Activated naive CD4-positive, alpha-beta T cell treated with anti-CD3 and anti-CD28 coated beads, Interleukin-2, amount 10 ng/mL, durations not matched to agents 7 days and 5 days (primary cell): ENCODE measurements at regions not wholly inside any gene's neighbourhood (a gene's known extent, or its start where the extent isn't known, plus 50 kb on each side); places are given as distances from the start of the nearest gene placed in this dataset.
A peak's percentile ranks its signal among the peaks of the same experiment; 100 is the strongest.
"Not testable (repeated sequence)": the region's sequence is repeated elsewhere in the genome, so short reads cannot be mapped to it uniquely, and the experiment has no call there.

ENCODE experiments used
- CTCF ChIA-PET: fragments of 350-600 bp; sonication (Branson Sonifier 250); formaldehyde crosslinking; loops from one replicate; lab custom pipeline; 2021; ENCODE audit warnings: antibody characterized with exemption; lab: Charles Lee
- DNase-seq: peaks from one replicate; pipeline ENCODE4 v3.0.0-alpha.2; 2020
- H3K27ac Mint-ChIP-seq: one replicate; pipeline ENCODE4 v1.8.0; 2021; ENCODE audit warnings: mild to moderate bottlenecking, moderate library complexity, mixed read lengths
- H3K27me3 Mint-ChIP-seq: one replicate; pipeline ENCODE4 v1.8.0; 2021; ENCODE audit warnings: mild to moderate bottlenecking, mixed read lengths
- H3K36me3 Mint-ChIP-seq: one replicate; pipeline ENCODE4 v1.8.0; 2021; ENCODE audit warnings: mixed read lengths
- H3K4me1 Mint-ChIP-seq: one replicate; pipeline ENCODE4 v1.8.0; 2021; ENCODE audit warnings: mixed read lengths
- H3K4me3 Mint-ChIP-seq: one replicate; pipeline ENCODE4 v1.8.0; 2021; ENCODE audit warnings: mild to moderate bottlenecking, moderate library complexity, mixed read lengths
- H3K9me3 Mint-ChIP-seq: one replicate; pipeline ENCODE4 v1.8.0; 2021; ENCODE audit warnings: mixed read lengths

DNA sequence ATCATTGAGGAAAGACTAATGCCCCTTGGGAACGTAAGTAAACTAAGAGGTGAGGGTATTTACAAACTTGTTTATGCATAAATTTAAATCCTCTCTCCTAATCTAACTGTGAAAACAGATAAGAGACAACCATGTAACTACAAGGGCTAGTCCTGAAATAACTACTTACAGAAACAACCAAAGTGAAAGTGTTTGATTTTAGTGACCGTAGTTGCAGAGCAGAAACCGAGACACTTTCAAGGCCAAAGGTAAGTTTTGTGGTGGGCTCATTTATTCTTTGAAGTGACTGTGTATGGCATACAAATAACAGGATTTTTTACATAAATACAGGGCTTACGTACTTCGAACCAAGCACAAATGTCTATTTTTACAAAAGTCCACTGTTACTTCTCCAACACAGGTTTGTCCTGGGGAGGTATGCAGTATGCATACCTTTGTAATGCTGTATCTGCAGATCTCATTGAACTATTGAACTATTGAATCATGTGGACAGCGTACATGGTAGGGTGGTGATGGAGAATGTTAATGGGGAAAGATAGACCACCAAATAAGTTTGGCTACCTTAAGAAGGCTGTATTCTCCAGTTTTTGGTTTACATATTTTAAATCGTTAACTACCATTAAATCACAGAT lies 99.6 kb upstream of the RBMS3 start:
- H3K27me3 Mint-ChIP-seq: no peaks in the 10 kb centered on the region
- CTCF ChIA-PET: no interaction called here

DNA sequence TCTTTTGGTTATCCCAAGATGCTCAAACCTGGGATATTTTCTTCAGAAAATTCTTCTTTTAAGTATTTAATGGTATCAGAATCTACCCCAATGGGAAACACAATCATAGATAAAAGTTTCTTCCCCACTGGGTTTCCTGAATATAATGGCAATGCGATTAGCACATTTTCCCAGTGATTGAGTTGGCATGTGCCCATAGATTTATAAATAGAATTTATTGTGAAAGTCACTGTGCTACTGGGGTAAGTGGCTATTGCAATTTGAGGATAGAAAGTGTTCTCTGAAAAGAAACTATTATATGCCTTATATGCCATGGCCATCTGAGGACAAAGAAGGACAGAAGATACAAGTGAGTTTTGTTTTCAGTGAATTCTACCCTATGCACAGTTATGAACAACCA lies 99.0 kb upstream of the RBMS3 start:
- Mint-ChIP-seq H3K4me1 (peaks cover 5% of the 10 kb centered on the region), H3K36me3 (no peaks in the 10 kb centered on the region), H3K9me3 (peaks cover 3% of the 10 kb centered on the region), H3K27ac (no peak overlapping the region), H3K4me3 (no peak overlapping the region), H3K27me3 (no peaks in the 10 kb centered on the region)
- no peak for DNase-seq
- CTCF ChIA-PET: no interaction called here

More for the DNA sequence above, 99.6 kb upstream of the RBMS3 start:
- Mint-ChIP-seq H3K9me3 (peaks cover 3% of the 10 kb centered on the region), H3K4me3 (no peak overlapping the region), H3K27ac (no peak overlapping the region), H3K36me3 (no peaks in the 10 kb centered on the region), H3K4me1 (peaks cover 5% of the 10 kb centered on the region)
- no peak for DNase-seq

DNA sequence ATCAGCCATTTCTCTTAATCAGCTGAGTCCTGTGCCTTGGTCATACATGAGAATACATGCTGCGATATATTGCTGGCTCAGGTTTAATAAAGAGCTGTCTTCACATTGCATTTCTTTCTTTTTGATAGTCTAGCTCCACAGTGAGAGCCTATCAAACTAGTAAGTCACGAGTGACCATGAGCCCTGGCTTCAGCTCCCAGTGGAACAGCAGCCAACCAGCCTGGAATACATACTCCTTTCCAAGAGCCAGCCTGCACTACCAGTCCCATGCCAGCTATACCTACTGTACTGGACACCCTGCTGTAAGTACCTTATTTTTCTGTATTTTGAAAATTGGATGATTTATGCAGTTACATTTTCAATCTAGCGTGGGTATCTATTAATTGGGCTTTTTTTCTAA lies 98.0 kb upstream of the RBMS3 start:
- DNase-seq, H3K36me3 Mint-ChIP-seq, H3K27me3 Mint-ChIP-seq, H3K9me3 Mint-ChIP-seq, H3K4me1 Mint-ChIP-seq, H3K4me3 Mint-ChIP-seq, H3K27ac Mint-ChIP-seq, CTCF ChIA-PET: not testable (repeated sequence)

DNA sequence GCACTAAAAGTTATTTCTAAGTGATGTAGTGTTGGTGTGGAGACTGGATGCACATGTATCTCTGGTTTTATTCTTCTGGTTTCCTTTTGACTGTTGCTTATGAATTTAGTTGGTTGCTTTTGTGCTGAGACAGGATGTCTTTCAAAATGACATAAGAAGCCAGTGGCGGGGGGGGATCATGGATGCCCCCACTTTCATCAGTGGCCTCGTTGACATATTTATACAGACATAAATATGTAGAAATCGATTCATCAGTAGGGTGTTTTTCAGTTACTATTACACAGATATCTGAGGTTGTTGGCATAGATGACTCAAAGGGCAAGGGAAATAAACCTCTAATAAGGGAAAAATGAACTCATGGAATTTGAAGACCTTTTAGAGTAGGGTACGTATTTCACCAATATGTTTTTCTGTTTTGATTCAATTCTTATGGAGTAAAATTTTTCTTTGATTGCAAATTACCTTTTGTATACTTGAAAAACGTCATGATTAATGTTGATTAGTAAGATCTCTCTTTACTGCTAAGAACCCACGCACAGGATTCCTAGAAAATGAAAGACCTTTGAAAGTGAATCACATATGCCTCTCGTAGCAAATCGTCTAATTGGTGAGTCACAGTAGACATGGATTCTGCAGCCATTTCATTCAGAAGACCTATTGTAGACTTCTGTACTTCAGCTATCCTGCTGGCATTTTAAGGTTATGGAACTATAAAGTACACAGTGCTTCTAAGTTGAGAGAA lies 97.4 kb upstream of the RBMS3 start:
- H3K4me1 Mint-ChIP-seq: peaks cover 5% of the 10 kb centered on the region
- CTCF ChIA-PET: no interaction called here

DNA sequence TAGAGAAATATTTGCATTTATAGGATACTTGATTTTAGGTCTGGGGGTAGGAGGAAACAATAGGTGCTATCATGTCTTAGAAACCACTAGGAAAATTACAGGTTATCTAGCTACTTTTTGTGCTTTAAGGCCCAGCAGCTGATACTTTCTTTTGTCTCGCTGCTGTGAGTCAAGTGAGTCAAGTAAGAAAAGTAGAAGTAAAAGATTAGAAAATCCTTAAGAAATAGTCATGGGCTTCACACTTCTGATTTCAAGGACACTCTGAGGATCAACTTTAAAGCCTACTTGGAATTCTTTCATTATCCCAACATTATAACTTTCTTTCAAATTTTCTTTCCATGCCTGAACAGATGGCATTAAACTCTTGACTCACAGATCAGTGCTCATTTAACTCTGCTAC lies 95.2 kb upstream of the RBMS3 start:
- Mint-ChIP-seq H3K9me3 (peaks cover 4% of the 10 kb centered on the region), H3K36me3 (no peaks in the 10 kb centered on the region), H3K27ac (no peak overlapping the region), H3K27me3 (no peaks in the 10 kb centered on the region), H3K4me3 (no peak overlapping the region), H3K4me1 (peaks cover 5% of the 10 kb centered on the region)
- CTCF ChIA-PET: no interaction called here
- DNase-seq: no peak

More for the DNA sequence above, 97.4 kb upstream of the RBMS3 start:
- H3K27me3 Mint-ChIP-seq: no peaks in the 10 kb centered on the region
- H3K9me3 Mint-ChIP-seq: peaks cover 3% of the 10 kb centered on the region
- H3K27ac Mint-ChIP-seq: no peak overlapping the region
- H3K4me3 Mint-ChIP-seq: no peak overlapping the region
- DNase-seq: peak; percentile 19
- H3K36me3 Mint-ChIP-seq: no peaks in the 10 kb centered on the region

DNA sequence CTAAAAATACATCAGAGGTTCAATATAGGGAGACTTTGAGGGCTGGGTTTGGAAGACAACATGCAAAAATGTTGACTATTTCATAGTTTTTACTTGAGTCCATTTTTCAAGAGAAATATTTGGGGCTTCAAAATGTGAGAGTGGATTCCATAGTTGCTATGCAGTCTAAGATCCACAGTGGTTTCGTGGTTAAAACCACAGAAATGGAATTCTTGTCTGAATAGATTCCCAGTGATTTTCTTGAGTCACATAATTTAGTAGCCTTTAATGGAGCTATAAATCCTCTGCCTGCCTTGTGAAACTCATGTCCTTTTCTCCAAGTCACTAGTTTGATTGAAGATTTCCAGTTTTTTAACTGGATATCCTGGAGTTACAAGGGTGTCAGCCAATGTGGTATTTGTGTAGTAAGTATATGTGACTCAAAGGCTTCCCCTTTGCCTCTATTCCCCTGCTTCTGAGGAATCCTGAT lies 94.7 kb upstream of the RBMS3 start:
- DNase-seq: no peak
- Mint-ChIP-seq H3K36me3 (no peaks in the 10 kb centered on the region), H3K27ac (no peak overlapping the region), H3K4me3 (no peak overlapping the region), H3K9me3 (peaks cover 7% of the 10 kb centered on the region), H3K27me3 (no peaks in the 10 kb centered on the region), H3K4me1 (peaks cover 5% of the 10 kb centered on the region)
- CTCF ChIA-PET: interaction anchor here (0.6 kb wide), 1 partner anchor 81 kb away, joined by 3 read pairs; no protein-coding TSS in a partner anchor

DNA sequence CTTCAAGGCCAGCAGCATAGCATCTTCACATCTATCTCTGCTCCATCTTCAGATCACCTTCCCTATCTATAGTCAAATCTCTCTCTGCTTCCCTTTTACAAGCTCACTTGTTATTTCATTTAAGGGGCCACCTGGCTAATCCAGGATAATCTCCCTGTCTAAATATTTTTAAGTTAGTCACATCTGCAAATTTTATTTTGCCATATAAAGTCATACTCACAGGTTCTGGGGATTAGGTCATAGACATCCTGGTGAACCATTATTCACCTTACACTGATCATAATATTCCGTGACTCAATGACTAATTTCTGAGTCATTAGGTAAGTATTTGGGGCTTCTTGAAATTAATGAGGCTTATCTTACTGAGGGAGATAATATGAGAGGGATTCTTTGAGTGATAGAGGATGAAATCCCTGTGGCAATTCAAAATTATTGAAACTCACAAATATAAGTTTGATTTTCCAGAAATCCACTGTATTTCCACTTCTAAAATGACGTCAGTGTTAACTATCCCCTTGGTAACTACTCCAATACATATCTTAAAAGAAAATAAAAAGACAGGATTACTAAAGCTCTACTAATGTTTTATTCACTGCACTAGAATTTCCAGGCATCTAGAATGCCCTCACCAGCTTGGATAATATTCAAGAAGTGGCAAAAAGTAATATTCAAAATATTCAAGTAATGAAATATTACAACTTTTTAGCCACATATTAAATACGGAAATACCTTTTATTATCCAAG lies 93.7 kb upstream of the RBMS3 start:
- Mint-ChIP-seq H3K9me3 (peaks cover 7% of the 10 kb centered on the region), H3K27ac (no peak overlapping the region), H3K4me1 (peaks cover 5% of the 10 kb centered on the region), H3K27me3 (no peaks in the 10 kb centered on the region), H3K36me3 (no peaks in the 10 kb centered on the region), H3K4me3 (no peak overlapping the region)
- DNase-seq: no peak
- CTCF ChIA-PET: interaction anchor here (0.6 kb wide), 1 partner anchor 82 kb away, joined by 3 read pairs; no protein-coding TSS in a partner anchor

DNA sequence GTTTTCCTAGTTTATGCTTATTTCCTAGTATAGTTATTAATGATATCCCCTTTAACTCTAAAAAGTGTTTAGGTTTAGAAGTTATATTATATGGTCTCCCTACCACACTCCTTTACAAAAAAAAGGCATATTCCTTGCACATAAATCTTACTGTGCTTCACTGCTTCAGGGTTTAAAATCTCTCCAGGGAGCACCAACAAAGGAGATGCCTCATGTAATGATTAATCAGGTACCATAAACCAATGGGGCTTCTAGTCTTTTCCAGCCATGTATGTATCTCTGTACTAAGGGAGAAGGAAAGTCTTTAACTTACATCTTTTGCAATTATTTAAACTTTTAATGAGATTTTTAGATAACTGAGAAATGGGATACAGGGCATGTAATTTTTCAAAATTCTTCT lies 91.5 kb upstream of the RBMS3 start:
- CTCF ChIA-PET: no interaction called here
- Mint-ChIP-seq H3K27me3 (no peaks in the 10 kb centered on the region), H3K4me1 (no peaks in the 10 kb centered on the region)

DNA sequence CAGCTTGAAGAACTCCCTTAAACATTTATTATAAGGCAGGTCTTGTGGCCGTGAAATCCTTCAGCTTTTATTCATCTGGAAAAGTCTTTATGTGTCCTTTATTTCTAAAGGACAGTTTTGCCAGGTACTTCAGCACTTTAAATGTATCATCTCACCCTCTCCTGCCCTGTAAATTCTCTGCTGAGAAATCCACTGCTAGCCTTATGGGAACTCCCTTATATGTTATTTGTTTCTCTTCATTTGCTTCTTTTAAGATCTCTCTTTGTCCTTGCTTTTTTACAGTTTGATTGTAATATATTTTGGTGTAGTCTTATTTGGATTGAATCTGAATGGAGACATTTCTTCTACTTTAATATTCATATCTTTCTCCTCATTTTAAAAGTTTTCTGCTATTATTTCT lies 86.7 kb upstream of the RBMS3 start:
- Mint-ChIP-seq H3K27me3 (no peaks in the 10 kb centered on the region), H3K36me3 (no peaks in the 10 kb centered on the region)
- CTCF ChIA-PET: interaction anchor here (0.6 kb wide), 1 partner anchor 104 kb away, joined by 3 read pairs; no protein-coding TSS in a partner anchor

More for the DNA sequence above, 91.5 kb upstream of the RBMS3 start:
- peaks cover 9% of the 10 kb centered on the region for H3K9me3 Mint-ChIP-seq
- DNase-seq: no peak
- H3K4me3 Mint-ChIP-seq: no peak overlapping the region
- no peaks in the 10 kb centered on the region for H3K36me3 Mint-ChIP-seq
- H3K27ac Mint-ChIP-seq: no peak overlapping the region

DNA sequence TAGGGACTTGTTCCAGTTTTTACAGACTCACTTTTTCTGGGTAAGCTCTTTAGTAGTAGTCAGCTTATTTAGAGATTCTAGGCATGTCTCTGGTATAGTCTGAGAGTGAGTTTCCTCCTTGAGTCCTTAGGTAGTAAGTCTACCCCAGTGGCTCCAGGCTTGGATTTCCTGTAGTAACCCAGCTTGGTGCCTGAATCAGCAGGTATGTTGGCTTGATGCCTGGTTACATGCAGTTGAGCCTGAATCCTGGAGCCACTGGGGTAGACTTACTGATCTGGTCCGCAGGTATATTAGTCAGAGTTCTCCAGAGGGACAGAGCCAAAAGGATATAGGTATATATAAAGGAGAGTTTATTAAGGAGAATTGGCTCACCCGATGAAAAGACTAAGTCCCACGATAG lies 85.8 kb upstream of the RBMS3 start:
- Mint-ChIP-seq H3K4me3 (no peak overlapping the region), H3K4me1 (no peaks in the 10 kb centered on the region), H3K27me3 (no peaks in the 10 kb centered on the region), H3K27ac (no peak overlapping the region), H3K9me3 (peaks cover 9% of the 10 kb centered on the region), H3K36me3 (no peaks in the 10 kb centered on the region)
- CTCF ChIA-PET: interaction anchor here (0.6 kb wide), 1 partner anchor 103 kb away, joined by 3 read pairs; no protein-coding TSS in a partner anchor
- DNase-seq: no peak

More for the DNA sequence above, 86.7 kb upstream of the RBMS3 start:
- Mint-ChIP-seq H3K9me3 (peaks cover 9% of the 10 kb centered on the region), H3K4me1 (no peaks in the 10 kb centered on the region), H3K27ac (no peak overlapping the region), H3K4me3 (no peak overlapping the region)
- DNase-seq: no peak

DNA sequence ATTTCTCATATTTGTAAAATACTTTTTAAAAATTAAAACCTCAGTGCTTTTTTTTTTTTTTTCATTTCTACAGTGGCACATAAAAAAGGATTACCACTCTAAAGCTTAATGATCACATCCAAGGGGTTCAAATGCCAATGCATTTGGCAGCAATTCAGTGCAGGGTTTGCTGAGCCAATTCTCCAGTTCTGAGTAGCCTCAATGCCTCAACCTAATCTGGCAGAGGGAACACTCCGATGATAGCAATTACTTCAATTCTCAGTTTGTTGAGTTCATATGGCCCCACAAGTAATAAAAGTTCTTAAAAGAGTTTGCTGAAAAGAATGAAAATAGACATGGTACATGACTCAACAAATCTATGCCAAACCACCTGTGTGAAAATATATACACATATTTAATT lies 79.3 kb upstream of the RBMS3 start:
- no peak for DNase-seq
- CTCF ChIA-PET: no interaction called here
- H3K4me3 Mint-ChIP-seq: no peak overlapping the region
- H3K36me3 Mint-ChIP-seq: no peaks in the 10 kb centered on the region
- no peak overlapping the region for H3K27ac Mint-ChIP-seq
- H3K9me3 Mint-ChIP-seq: no peaks in the 10 kb centered on the region
- H3K27me3 Mint-ChIP-seq: no peaks in the 10 kb centered on the region
- H3K4me1 Mint-ChIP-seq: no peaks in the 10 kb centered on the region

DNA sequence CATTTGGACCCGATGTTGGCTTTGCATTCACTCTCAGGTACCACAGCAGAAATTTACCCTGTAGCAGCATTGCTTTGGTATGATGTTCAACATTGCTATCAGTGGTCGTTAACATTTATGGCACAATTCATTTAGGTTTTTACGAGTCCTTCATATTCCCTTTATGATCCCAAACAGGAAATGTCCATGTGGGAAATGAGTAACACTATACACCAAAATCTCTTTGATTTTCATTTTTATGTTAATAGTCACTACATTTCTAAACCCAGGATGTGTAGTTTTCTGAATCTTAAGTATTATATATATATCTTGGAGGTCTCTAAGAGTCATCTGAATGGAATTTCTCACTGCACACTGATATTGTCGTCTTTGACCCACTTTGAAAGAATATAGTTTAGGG lies 78.5 kb upstream of the RBMS3 start:
- CTCF ChIA-PET: no interaction called here
- Mint-ChIP-seq H3K27me3 (no peaks in the 10 kb centered on the region), H3K9me3 (no peaks in the 10 kb centered on the region), H3K4me3 (no peak overlapping the region), H3K36me3 (no peaks in the 10 kb centered on the region), H3K27ac (no peak overlapping the region), H3K4me1 (no peaks in the 10 kb centered on the region)
- DNase-seq: no peak

DNA sequence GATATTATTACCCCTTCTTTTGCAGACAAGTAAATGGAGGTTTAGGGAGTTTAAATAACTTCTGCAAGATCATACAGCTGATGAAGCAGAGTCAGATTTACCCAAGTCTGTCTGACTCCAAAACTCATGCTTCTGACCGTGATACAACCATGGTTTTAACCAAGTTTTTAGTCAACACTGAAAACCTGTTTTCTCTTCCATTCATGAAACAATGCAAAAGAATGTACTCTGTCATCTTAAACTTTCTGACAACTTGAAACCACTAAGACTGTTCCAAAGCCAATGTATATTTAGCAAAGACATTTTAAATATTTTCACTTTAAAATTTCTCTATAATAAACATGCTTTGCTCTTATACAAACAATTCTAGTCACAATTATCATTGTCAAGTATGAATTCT lies 77.0 kb upstream of the RBMS3 start:
- H3K27me3 Mint-ChIP-seq: no peaks in the 10 kb centered on the region
- no peak overlapping the region for H3K4me3 Mint-ChIP-seq
- CTCF ChIA-PET: no interaction called here
- H3K27ac Mint-ChIP-seq: no peak overlapping the region
- H3K36me3 Mint-ChIP-seq: no peaks in the 10 kb centered on the region
- H3K4me1 Mint-ChIP-seq: no peaks in the 10 kb centered on the region
- no peaks in the 10 kb centered on the region for H3K9me3 Mint-ChIP-seq
- no peak for DNase-seq

DNA sequence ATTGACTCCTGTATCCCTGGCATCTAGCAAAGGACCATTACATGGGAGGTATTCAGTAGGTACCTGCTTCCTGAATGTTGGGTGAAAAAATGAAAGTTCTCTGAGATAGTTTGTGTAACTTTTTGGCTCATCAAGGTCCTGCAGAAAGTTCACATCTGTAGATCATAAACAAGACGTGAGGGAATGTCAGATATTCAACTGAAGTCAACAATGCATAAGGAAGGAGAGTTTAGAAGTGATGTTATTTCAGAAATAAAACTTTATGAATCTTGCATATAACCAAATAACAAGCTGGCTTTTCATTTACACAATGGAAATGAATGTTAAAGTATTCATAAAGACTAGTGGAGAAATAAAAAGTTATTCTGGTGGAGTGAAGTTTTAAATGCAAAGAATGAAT lies 73.4 kb upstream of the RBMS3 start:
- Mint-ChIP-seq H3K4me1 (no peaks in the 10 kb centered on the region), H3K27me3 (no peaks in the 10 kb centered on the region), H3K4me3 (no peak overlapping the region), H3K27ac (no peak overlapping the region), H3K9me3 (no peaks in the 10 kb centered on the region), H3K36me3 (no peaks in the 10 kb centered on the region)
- DNase-seq: no peak
- CTCF ChIA-PET: no interaction called here
